Upper lobe of right lung (tissue), 1 donor: ENCODE measurements at regions not wholly inside any gene's neighbourhood (a gene's known extent, or its start where the extent isn't known, plus 50 kb on each side); places are given as distances from the start of the nearest gene placed in this dataset.
A peak's percentile ranks its signal among the peaks of the same experiment; 100 is the strongest.

ENCODE experiments used
- ATAC-seq: fragments of 200-7000 bp; cut with Tn5 transposase; one replicate; pipeline ENCODE4 v1.9.1; 2020; ENCODE audit warnings: mild to moderate bottlenecking, moderate library complexity
- DNase-seq: peaks from one replicate; pipeline ENCODE4 v3.0.0-alpha.2; 2020
- H3K27ac ChIP-seq: fragments of 200-600 bp; one replicate; pipeline ENCODE4 v1.8.0; 2022
- H3K27me3 ChIP-seq: fragments of 200-600 bp; one replicate; pipeline ENCODE4 v1.8.0; 2022; ENCODE audit warnings: mild to moderate bottlenecking
- H3K36me3 ChIP-seq: fragments of 200-600 bp; one replicate; pipeline ENCODE4 v1.8.0; 2022
- H3K4me1 ChIP-seq: fragments of 200-600 bp; one replicate; pipeline ENCODE4 v1.8.0; 2022
- H3K4me3 ChIP-seq: fragments of 200-600 bp; one replicate; pipeline ENCODE4 v1.8.0; 2022; ENCODE audit warnings: mild to moderate bottlenecking
- H3K9me3 ChIP-seq: fragments of 200-600 bp; one replicate; pipeline ENCODE4 v1.8.0; 2022
- CTCF ChIP-seq: fragments of 200-600 bp; IDR thresholded peaks from one replicate; pipeline ENCODE4 v1.8.0; 2022; ENCODE audit warnings: antibody characterized with exemption
- intact Hi-C: fragments of 100-400 bp; cut with DNase I; formaldehyde crosslinking; loops from one replicate; pipeline ENCODE4 v1.11.0; 2022
- donor health status: DM: no; HTN: yes; CAD: no; lungs with severe emphysema.

DNA sequence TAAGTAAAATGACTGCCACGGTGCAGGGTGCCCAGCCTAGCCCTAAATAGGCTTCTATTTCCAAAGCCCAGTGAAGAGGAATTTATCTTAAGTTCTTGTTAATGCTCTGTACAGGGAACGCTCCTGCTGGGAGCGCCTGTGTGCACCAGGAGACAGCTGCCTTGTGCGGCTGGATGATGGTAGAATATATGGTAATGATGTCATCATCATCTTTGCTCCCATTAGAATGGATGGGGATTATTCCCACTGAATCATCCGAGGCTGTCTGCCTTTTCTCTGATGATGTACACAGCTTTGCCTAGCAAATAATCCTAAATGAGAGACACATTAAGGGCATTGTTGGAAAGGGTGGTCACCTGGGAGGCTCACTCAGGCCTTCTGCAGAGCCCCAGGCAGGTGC lies 928.1 kb downstream of the CCSER2 start:
- H3K9me3 ChIP-seq = no peaks in the 10 kb centered on the region
- no peak overlapping the region for H3K4me3 ChIP-seq
- no peaks in the 10 kb centered on the region for H3K4me1 ChIP-seq
- DNase-seq = no peak
- intact Hi-C loops = no loop called here
- no peak for TF ChIP-seq CTCF
- H3K27me3 ChIP-seq = no peaks in the 10 kb centered on the region
- H3K27ac ChIP-seq = no peak overlapping the region
- ATAC-seq = no peak
- H3K36me3 ChIP-seq = no peaks in the 10 kb centered on the region

- ATAC-seq = no peak
- no peak overlapping the region for H3K27ac ChIP-seq
- no peaks in the 10 kb centered on the region for H3K4me1 ChIP-seq
- no peak overlapping the region for H3K4me3 ChIP-seq
- no peak for DNase-seq
- H3K9me3 ChIP-seq = no peaks in the 10 kb centered on the region
- H3K27me3 ChIP-seq = no peaks in the 10 kb centered on the region
- no peaks in the 10 kb centered on the region for H3K36me3 ChIP-seq
- intact Hi-C loops = no loop called here
- no peak for TF ChIP-seq CTCF
These were observed 931.5 kb downstream of the CCSER2 start for GRCh38 chr10:85259908-85260307.

GRCh38 chr10:85262992-85263391 lies 934.6 kb downstream of the CCSER2 start:
- Histone ChIP-seq H3K4me3 (no peak overlapping the region), H3K9me3 (no peaks in the 10 kb centered on the region), H3K27me3 (no peaks in the 10 kb centered on the region), H3K4me1 (no peaks in the 10 kb centered on the region), H3K27ac (no peak overlapping the region), H3K36me3 (no peaks in the 10 kb centered on the region)
- DNase-seq (no peak), ATAC-seq (no peak)
- no peak for TF ChIP-seq CTCF
- intact Hi-C loops = no loop called here

GRCh38 chr10:85265121-85265520 lies 936.7 kb downstream of the CCSER2 start:
- Histone ChIP-seq H3K4me3 (no peak overlapping the region), H3K27ac (no peak overlapping the region), H3K36me3 (no peaks in the 10 kb centered on the region), H3K9me3 (no peaks in the 10 kb centered on the region), H3K4me1 (no peaks in the 10 kb centered on the region), H3K27me3 (no peaks in the 10 kb centered on the region)
- ATAC-seq (no peak), DNase-seq (no peak)
- intact Hi-C loops = no loop called here
- TF ChIP-seq CTCF = no peak

DNA sequence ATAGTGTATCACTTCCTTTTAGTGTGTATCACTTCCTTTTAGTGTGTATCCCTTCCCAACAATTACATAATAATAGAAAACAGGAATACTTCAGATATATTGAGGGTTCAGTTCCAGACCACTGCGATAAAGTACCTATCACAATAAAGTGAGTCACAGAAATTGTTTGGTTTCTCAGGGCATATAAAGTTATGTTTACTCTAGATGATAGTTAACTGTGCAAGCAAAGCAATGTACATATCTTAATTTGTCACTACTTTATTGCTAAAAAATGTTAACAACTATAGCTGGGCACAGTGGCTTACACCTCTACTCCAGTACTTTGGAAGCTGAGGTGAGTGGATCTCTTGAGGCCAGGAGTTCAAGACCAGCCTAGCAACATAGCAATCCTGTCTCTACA lies 938.4 kb downstream of the CCSER2 start:
- intact Hi-C loops = no loop called here
- no peak overlapping the region for H3K27ac ChIP-seq
- no peak overlapping the region for H3K4me3 ChIP-seq
- DNase-seq = no peak
- H3K4me1 ChIP-seq = no peaks in the 10 kb centered on the region
- no peak for ATAC-seq
- H3K36me3 ChIP-seq = no peaks in the 10 kb centered on the region
- H3K9me3 ChIP-seq = peaks cover 6% of the 10 kb centered on the region
- no peaks in the 10 kb centered on the region for H3K27me3 ChIP-seq
- no peak for TF ChIP-seq CTCF

DNA sequence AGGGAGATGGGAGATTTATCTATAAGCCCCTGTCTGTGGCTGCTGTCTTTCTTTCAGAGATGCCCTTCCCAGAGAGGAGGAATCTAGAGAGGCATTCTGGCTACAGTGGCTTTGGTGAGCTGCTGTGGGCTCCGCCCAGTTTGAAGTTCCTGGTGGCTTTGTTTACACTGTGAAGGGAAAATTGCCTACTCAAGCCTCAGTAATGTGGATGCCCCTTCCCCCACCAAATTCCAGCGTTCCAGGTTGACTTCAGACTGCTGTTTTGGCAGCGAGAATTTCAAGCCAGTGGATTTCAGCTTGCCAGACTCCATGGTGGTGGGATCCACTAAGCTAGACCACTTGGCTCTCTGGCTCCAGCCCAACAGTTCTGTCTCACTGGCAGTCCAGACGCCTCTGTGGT lies 951.6 kb downstream of the CCSER2 start:
- H3K4me3 ChIP-seq = no peak overlapping the region
- intact Hi-C loops = no loop called here
- no peaks in the 10 kb centered on the region for H3K4me1 ChIP-seq
- TF ChIP-seq CTCF = no peak
- ATAC-seq = peak; percentile 80
- H3K9me3 ChIP-seq = no peaks in the 10 kb centered on the region
- H3K36me3 ChIP-seq = no peaks in the 10 kb centered on the region
- DNase-seq = peak; percentile 65
- no peaks in the 10 kb centered on the region for H3K27me3 ChIP-seq
- H3K27ac ChIP-seq = peak overlapping the region; percentile 8
